GM21390 (cell line): ENCODE measurements at regions not wholly inside any gene's neighbourhood (a gene's known extent, or its start where the extent isn't known, plus 50 kb on each side); places are given as distances from the start of the nearest gene placed in this dataset.

Source experiments
- ATAC-seq: cut with Tn5 transposase; IDR thresholded peaks from one replicate; pipeline ENCODE4 v1.9.1; 2021; ENCODE audit not compliant: unreplicated experiment

DNA sequence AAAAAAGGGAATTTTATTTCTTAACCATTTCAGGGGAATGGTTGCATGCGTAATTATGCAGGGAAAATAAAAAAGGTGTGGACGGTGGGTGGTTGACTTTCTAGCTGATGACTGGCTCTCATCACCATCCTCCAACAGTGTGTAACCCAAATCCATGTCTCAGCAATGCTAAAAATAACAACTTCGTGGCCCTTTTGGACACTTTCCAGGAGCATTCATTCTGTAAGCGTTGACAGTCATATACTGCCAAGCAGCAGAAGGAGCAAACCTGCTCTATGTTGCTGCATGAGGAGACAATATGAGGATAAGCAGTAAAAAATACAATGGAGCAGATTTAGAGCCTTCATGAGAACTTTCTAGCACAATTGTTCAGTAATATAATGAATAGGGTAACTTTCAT is 189.1 kb downstream of the ANXA2 start:
- no peak for ATAC-seq

DNA sequence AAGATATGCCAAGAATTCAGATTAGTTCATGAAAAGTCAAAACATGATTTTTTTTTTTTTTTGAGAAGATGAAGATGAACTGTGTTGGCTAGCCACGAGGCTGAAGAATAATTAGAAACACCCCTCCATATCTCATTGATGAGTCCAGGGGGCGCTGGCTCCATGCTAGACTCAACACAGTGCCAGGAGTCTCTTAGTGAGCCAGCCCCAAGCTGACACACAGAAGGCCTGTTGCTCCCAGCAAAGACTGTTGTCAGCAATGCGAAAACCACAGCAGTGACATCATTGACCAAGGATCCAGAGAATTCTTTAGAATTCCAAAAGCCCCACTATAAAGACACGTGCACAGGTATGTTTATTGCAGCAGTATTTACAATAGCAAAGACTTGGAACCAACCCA is 185.2 kb downstream of the ANXA2 start:
- ATAC-seq, result no peak

DNA sequence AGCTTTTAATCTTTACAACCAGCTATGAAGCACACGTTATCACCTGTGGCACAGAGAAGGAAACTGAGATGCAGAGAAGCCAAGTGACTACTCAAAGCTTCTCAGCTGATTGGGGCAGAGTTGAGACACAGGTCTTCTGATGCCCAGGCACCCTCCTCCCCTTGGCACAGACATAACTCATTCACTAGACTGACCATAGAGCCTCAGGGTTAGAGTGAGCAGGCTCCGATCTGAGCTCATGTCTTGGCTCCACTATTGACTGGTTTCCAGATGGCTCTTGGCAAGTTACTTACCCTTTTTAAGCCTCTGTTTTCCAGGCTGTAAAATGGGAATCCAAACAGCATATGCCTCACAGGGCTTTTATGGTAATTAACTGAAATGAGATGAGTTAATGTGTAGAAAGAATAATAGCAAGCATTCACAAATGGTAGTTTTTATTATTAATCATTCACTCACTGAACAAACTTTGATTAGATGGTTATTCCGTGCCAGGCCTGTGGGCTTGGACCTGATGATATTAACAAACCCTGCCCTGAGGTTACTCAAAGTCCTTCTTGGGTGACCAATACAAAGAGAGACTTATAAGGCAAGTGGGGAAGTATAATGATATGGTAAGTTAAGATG is 184.3 kb downstream of the ANXA2 start:
- ATAC-seq, result no peak

DNA sequence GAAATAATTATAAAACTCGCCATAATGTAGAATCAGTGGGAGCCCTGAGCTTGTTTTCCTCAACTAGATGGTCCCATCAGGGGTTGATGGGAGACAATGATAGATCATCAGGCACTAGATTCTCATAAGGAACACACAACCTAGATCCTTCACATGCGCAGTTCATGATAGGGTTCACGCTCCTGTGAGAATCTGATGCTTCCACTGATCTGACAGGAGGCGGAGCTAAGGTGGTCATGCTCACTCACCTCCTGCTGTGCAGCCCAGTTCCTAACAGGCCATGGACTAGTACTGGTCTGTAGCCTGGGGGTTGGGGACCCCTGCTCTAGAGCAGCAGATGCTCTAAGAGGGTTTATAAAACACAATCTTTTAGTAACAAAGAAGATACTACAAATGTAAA is 183.6 kb downstream of the ANXA2 start:
- ATAC-seq, result no peak

DNA sequence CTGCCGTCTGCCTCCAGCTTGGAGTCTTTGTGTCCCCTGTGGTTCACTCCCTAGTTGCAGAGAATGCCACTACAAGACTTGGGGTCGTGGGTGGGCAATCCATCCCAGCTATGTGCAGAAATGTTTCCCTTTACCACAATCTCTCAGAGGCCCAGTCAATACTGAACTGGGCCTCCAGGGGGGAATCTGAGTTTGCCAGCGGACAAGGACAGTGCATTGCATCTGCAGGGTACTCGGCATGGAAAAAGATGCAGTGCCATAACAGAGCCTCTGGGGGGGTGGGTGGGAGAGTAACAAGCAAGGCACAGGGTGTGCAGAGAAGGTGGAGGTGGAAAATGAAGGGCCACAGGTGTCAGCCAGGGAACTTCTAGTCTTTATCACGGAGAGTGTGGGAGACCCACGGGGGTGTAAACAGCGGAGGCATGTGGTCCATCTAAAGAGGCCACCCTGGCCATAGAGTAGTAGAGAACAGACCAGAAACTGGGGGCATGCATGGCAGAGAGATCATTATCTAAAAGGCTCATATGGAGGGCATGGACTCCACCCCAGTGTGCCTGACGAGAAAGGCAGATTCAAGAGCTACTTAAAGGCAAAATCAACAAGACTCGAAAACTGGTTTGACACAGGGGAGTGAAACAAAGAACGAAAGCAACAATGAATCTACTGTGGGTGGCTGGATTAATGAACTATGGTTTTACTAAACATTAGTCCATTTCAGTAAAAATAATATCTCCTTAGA is 182.4 kb downstream of the ANXA2 start:
- ATAC-seq, result no peak

DNA sequence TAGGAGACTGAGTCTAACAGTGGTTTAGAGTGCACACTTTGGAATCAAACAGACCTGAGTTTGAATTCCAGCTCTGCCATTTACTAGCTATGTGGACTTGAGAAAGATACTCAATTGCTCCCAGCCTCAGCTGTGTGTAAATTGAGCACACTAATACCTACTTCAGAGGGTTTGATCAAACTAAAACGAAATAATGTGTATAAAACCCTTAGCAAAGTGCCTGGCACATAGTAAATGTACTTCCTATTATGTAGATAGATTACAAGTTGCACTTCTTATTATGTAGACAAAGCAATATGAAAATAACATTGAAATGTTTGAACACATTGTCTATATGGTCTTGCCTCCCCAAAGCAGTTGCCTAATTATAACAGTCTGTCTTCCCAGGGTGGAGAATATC is 180.6 kb downstream of the ANXA2 start:
- no peak for ATAC-seq

DNA sequence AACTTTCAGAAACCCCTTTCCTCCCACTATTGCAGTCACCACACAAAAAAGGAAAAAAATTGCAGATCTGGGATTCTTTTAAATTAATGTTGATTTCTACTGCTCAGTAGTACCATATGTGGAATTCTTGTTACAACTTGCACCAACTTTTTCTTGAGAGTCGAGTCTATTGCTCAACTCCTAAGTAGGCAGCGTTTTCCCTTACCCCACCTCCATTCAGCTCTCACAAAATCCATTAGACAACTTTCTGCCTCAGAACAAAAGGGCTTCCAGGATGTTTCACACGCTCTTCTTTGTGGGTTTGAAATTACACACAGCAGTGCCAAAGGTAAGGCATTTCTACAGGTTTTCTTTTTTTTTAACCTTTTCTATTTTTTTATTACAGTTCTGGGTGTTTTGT is 179.5 kb downstream of the ANXA2 start:
- no peak for ATAC-seq

DNA sequence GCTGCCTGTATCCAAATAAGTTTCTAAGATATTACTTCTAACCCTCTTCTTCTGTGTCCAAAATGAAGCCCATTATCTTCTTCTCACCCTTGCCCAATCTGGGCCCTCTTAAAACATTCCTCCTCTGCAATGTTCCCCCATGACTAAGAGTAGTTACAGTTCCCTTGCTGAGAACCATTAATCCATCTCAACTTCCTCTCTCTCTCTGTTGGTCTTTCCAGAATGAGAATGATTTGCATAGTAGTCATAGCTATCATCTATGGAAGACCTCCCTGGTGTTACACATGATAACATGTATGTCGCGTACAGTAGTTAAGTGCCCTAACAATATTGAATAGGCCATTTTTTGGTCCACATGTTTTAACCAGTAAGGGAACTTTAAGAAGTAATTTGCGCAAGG is 177.9 kb downstream of the ANXA2 start:
- ATAC-seq, result no peak

DNA sequence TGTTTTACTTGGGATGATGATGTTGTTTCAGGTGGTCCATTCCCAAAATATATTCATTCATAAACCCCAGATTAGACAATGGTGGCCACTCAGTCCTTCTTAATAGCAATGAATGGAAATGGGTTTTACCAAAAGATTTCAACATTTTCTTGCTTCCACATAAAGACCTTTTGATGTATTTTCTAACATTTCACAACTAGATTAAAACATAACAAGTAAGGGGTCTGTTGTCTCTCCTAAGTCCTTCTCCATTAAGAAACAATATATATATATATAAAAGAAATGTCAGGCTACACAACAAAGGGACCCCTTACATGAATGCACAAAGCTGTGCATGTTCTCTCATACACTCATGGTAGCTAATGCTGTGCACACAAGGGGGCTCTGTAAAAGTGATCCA is 176.4 kb downstream of the ANXA2 start:
- no peak for ATAC-seq

DNA sequence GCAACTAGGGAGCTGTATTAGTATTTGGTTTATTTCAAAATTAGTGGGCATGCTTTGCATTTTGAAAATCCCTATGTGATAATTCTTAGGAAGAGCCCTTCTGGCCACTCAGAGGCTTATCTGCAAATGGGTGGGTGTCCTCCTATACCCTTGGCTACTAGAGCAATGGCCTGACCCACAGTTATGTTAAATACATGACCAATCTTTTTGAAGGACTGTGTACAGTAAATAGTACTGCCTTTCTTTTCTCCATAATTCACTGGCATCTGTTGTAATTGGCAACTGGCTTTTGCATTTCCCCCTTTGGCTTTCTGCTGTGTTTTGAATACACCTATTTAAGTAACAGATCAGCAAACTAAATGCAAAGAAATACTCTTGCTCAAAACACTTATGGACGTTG is 175.4 kb downstream of the ANXA2 start:
- no peak for ATAC-seq

DNA sequence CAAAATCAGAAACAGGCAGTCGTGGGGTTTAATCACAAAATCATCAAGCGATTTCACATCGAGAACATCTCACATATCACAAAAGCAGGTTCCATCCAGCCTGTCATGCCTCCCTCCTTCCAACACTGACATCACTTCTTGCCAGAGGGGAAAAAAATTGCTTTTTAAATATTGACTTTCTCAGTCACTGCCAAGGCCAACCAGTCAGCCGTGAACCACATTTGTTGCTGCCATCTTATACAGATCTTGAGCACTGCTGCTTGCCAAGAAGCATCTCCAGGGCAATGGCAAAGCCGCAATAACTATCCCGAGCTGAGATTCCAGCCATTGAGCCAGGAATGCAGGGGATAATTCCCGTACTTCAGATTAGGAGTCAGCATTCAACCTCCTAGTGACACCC is 174.6 kb downstream of the ANXA2 start:
- ATAC-seq, result no peak

DNA sequence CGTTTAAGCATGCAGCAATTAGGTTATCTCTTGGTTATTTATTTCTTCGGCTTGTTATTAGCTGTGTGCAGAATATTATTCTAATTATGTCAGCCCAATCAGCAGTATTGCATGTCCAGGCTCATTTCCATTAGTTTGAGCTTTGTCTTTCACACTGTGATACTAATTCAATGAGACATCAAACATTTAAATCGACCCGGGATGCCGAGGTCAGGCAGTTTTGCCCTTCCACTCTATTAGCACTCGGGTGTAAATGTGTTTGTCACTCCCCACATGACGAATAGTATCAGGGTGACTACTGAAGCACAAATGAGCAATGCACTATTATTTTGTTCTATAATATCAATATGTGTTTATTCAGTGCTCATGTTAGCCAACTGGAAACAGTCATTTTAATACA is 170.9 kb downstream of the ANXA2 start:
- no peak for ATAC-seq

DNA sequence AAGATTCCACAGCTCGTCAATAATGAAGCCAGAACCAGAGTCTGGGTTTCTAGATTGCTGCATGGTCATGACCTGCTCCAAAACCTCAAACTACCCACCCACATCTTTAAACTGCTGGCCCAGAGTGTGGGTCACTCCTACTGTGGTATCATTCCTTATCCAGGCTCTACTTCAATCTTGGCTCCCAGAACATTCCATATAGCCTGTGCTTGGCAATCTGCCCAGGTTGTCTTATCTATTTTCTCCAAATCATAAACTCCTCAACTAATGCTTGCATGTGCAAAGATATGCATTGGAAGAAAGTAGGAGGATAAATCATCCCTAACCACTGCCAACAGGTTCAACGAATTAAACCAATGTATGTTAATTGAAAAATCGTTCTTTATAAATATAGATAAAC is 169.7 kb downstream of the ANXA2 start:
- no peak for ATAC-seq

DNA sequence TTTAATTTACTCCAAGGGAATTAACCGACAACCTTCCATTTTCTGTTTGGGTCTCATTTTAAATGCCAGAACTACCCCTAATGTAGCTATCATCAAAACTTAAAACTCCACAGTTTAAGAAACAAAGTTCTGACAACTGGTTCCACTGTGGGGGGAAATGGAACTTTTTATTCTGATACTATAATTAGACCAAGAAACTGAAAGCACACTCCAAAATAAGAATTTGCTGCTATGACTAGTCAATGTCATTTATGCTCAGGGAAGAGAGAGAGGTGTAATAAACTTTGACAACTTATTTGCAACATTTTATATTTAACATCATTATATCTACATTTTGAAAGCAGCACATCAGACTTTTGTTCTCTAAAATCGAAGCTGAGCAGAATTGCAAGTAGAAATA is 169.2 kb downstream of the ANXA2 start:
- no peak for ATAC-seq

DNA sequence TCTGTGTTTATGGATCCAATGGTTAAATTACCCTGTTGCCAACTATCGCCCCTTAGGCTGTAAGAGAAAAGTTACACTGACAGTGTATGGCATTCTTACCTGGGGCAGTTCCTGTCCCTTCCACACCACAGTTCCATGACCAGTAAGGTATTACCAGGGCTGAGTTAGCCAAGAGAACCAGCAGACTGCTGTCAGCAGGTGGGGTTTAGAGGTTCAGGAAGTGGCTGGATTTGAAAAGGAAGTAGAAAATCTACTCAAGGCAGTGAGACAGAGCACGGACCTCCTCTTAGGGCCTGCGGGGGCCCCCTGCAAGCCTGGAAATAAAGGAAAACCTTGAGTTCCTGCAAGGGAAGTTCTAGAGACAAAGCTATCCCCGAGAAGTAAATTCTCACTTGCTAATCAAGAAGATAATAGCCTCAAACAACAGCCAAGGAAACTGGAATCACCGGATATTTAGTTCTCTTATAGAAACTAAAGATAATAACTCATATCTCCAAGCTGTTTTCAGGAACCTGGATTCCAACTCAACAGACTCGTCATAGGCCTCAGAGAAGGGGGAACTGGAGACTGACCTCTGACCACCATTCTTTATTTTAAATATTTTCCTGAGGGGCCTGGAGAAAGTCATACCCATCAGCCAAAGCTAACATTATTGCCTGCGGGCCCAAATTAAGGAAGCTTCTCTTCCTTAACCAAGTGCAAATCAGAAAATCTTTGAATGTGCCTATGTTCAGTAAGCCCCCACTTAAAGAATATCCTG is 161.7 kb downstream of the ANXA2 start:
- ATAC-seq, result no peak

DNA sequence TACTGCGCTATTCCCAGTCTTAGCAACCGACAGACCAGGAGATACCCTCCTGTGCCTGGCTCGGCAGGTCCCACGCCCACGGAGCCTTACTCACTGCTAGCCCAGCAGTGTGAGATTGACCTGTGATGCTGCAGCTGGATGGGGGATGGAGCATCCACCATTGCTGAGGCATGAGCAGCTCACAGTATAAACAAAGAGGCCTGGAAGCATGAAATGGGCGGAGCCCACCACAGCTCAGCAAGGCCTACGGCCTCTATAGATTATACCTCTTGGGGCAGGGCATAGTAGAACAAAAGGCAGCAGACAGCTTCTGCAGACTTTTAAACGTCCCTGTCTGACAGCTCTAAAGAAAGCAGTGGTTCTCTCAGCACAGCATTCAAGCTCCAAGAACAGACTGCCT is 160.3 kb downstream of the ANXA2 start:
- no peak for ATAC-seq

DNA sequence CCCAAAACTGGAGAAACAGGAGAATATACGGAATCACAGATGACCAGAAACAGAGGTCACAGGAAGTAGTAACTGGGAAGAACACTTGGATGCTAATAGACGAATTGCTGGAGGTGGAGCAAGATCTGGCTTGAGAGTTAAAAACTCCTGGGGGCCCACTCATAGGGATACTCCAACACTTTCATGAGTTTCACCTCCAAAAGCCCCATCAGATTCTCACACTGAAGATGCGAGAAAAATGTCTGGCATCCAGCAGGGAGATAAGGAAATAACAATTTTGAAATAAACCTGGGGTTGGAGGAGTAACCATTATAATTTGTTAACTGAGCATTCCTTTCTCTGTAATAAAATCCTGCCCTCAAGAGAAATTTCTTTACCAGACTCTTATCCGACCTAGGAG is 154.0 kb downstream of the ANXA2 start:
- ATAC-seq, result no peak

DNA sequence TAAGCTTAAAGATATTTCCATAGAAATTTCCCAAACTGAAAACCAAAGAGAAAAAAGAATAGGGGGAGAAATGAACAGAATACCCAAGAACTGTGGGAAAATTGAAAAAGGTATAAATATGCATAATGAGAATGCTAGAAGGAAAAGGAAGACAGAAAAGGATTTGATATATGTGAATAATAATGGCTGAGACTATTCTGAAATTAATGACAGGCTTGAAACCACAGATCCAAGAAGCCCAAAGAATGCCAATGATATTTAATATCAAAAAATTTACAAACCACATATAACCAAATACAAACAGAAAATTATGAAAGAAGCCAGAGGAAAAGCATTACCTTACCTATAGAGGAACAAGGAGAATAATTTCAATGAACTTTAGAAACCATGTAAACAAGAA is 153.0 kb downstream of the ANXA2 start:
- no peak for ATAC-seq

DNA sequence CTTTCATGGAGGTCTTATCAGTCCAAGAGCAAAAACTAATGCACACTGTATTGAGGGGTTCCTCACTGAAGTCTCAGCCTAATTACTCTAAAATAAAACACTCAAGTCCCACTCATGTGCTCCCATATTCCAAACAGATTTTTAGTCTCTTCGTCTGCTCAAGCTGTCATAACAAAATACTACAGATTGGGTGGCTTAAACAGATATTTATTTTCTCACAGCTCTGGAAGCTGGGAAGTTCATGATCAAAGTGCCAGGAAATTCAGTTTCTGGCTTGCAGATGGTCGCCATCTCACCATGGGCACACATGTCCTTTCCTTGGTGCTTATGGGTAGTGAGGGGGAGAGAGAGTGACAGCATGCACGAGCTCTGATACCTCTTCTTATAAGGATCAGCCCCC is 147.5 kb downstream of the ANXA2 start:
- ATAC-seq, result no peak

DNA sequence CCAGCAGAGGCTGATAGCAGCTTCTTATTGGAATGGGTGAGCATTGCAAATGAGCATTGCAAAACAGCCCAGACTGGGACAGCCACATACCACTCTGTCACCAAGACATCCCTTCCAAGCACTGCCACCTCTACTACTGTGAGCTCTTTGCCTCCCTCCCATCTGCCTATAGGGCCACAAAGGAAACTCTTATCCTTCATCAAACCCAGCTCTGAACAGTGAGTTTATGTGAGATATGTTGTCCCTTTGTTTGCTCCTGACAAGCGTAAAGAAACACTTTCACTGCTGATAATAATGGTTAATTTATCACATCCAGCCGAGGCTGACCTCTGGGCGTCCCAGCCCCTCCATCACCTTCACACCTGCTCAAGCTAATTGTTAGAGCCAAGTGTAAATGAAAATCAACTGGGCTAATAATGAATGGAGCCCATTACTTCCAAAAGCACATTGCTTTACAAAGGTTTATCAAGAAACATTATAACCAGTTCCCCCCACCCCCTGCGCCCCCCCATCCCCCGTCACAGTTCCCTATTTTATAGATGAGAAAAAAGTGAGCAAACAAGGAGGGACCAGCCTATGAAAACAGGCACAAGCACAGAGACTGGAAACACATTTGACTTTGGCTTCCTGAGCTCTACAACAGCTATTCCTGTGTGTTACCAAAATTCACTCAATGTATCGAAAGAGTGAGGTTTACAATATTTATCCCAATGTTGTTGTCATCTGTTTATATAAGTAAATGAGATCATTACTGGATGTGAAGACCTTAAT is 146.3 kb downstream of the ANXA2 start:
- ATAC-seq, result no peak

DNA sequence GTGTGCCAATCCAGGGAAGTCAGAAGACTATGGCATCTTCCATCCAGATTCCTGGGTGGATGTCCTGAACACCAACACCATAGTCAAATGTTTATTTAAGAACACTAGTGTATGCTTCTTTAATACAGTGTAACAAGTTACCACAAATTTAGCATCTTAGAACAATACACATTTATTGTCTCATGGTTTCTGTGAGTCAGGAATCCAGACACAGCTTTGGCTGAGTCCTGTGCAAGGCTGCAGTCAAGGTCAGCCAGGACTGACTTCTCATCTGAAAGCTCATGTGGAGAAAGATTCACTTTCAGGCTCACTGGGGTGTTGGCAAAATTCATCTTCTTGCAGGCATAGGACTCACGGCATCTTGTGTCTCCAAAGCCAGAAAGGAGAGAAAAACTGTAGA is 143.4 kb downstream of the ANXA2 start:
- ATAC-seq, result no peak

DNA sequence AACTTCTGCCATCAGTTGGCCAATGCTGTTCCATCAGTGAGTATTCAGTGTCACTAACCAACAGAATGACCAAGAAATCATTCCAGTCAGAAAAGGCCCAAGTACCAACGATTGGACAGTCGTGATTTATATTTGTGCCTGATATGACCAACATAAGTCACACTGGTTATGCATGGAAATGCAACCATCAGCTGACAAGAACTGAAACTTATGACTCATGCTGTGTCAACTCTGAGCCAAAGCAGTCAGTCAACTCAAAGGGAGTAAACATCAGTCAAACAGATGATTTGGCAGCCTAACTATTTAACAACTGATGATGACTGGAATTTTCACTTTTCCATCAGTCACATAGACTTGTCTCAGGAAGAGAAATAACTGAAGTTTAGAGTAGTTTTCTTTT is 142.4 kb downstream of the ANXA2 start:
- ATAC-seq, result peak; percentile 95
